HEK293T (cell line): ENCODE measurements at regions not wholly inside any gene's neighbourhood (a gene's known extent, or its start where the extent isn't known, plus 50 kb on each side); places are given as distances from the start of the nearest gene placed in this dataset.

Experiments
- CTCF ChIA-PET: fragments of 350-600 bp; formaldehyde crosslinking; extraction: SDS; loops from one replicate; lab custom pipeline; 2021; ENCODE audit warnings: antibody characterized with exemption, inconsistent platforms; lab: Yijun Ruan, JAX
- POLR2A ChIA-PET: fragments of 350-600 bp; formaldehyde crosslinking; extraction: SDS; loops from one replicate; lab custom pipeline; 2020; ENCODE audit warnings: antibody characterized with exemption, inconsistent platforms; lab: Yijun Ruan, JAX
- DNase-seq: peaks from one replicate; pipeline ENCODE4 v3.0.0; 2012; ENCODE audit warnings: mixed read lengths; ENCODE audit errors: extremely low spot score
- ARNT ChIP-seq: fragments of 450-650 bp; IDR thresholded peaks from 2 replicates; pipeline ENCODE4 v1.6.1; 2017; ENCODE audit warnings: mild to moderate bottlenecking
- BHLHE40 ChIP-seq: fragments of 450-650 bp; IDR thresholded peaks from 2 replicates; pipeline ENCODE4 v1.6.1; 2016; ENCODE audit warnings: mild to moderate bottlenecking, moderate library complexity, borderline replicate concordance
- CTBP1 ChIP-seq: fragments of 450-650 bp; IDR thresholded peaks from 2 replicates; pipeline ENCODE4 v1.6.1; 2016; ENCODE audit warnings: borderline replicate concordance
- ELF4 ChIP-seq: fragments of 450-650 bp; IDR thresholded peaks from 2 replicates; pipeline ENCODE4 v1.6.1; 2017; ENCODE audit warnings: antibody characterized with exemption
- FOXA1 ChIP-seq: fragments of 450-650 bp; IDR thresholded peaks from 2 replicates; pipeline ENCODE4 v1.6.1; 2016; ENCODE audit warnings: mild to moderate bottlenecking
- FOXK2 ChIP-seq: fragments of 450-650 bp; IDR thresholded peaks from 2 replicates; pipeline ENCODE4 v1.6.1; 2016; ENCODE audit warnings: mild to moderate bottlenecking
- FOXM1 ChIP-seq: fragments of 450-650 bp; IDR thresholded peaks from 2 replicates; pipeline ENCODE4 v1.6.1; 2017; ENCODE audit warnings: mild to moderate bottlenecking, borderline replicate concordance
- HDGF ChIP-seq: fragments of 450-650 bp; IDR thresholded peaks from 2 replicates; pipeline ENCODE4 v1.6.1; 2017; ENCODE audit warnings: antibody characterized with exemption, borderline replicate concordance
- L3MBTL2 ChIP-seq: fragments of 450-650 bp; conservative IDR thresholded peaks from 2 replicates; pipeline ENCODE4 v1.6.1; 2016; ENCODE audit warnings: mild to moderate bottlenecking
- LEF1 ChIP-seq: fragments of 450-650 bp; IDR thresholded peaks from 2 replicates; pipeline ENCODE4 v1.6.1; 2017; ENCODE audit warnings: mild to moderate bottlenecking, borderline replicate concordance
- NFRKB ChIP-seq: fragments of 450-650 bp; IDR thresholded peaks from 2 replicates; pipeline ENCODE4 v1.6.1; 2016; ENCODE audit warnings: mild to moderate bottlenecking, moderate library complexity
- PKNOX1 ChIP-seq: fragments of 450-650 bp; IDR thresholded peaks from 2 replicates; pipeline ENCODE4 v1.6.1; 2016
- SP1 ChIP-seq: fragments of 450-650 bp; IDR thresholded peaks from 2 replicates; pipeline ENCODE4 v1.6.1; 2017
- SUZ12 ChIP-seq: fragments of 450-650 bp; IDR thresholded peaks from 2 replicates; pipeline ENCODE4 v1.6.1; 2016; ENCODE audit warnings: mild to moderate bottlenecking
- TARDBP ChIP-seq: fragments of 450-650 bp; IDR thresholded peaks from 2 replicates; pipeline ENCODE4 v1.6.1; 2016
- ZNF384 ChIP-seq: fragments of 450-650 bp; IDR thresholded peaks from 2 replicates; pipeline ENCODE4 v1.6.1; 2016

GRCh38 chr18:57915865-57916582, 112.9 kb upstream of the ATP8B1 start:
- ChIA-PET POLR2A (no interaction called here), CTCF (no interaction called here)
- TF ChIP-seq TARDBP (no peak), ARNT (no peak), FOXK2 (no peak), HDGF (no peak), CTBP1 (no peak), NFRKB (no peak), BHLHE40 (no peak), PKNOX1 (no peak), SP1 (no peak), FOXA1 (no peak), L3MBTL2 (no peak), ELF4 (no peak), FOXM1 (no peak)
- no peak for DNase-seq

GRCh38 chr18:57915248-57915647, 112.1 kb upstream of the ATP8B1 start:
- POLR2A ChIA-PET, result no interaction called here
- TF ChIP-seq ZNF384 (no peak), HDGF (no peak), SUZ12 (no peak), CTBP1 (no peak), FOXA1 (no peak), NFRKB (no peak), TARDBP (no peak), ARNT (no peak), ELF4 (no peak), L3MBTL2 (no peak), LEF1 (no peak), SP1 (no peak), FOXM1 (no peak), PKNOX1 (no peak), BHLHE40 (no peak), FOXK2 (no peak)
- CTCF ChIA-PET, result no interaction called here
- DNase-seq, result no peak

GRCh38 chr18:57913686-57914085, 110.6 kb upstream of the ATP8B1 start:
- ChIA-PET CTCF (no interaction called here), POLR2A (no interaction called here)
- TF ChIP-seq FOXA1, result no peak
- no peak for TF ChIP-seq ARNT
- TF ChIP-seq LEF1, result no peak
- TF ChIP-seq CTBP1, result no peak
- TF ChIP-seq NFRKB, result no peak
- no peak for TF ChIP-seq HDGF
- no peak for TF ChIP-seq TARDBP
- TF ChIP-seq PKNOX1, result no peak
- TF ChIP-seq BHLHE40, result no peak
- TF ChIP-seq FOXM1, result no peak
- TF ChIP-seq ZNF384, result no peak
- no peak for TF ChIP-seq ELF4
- TF ChIP-seq FOXK2, result no peak
- TF ChIP-seq L3MBTL2, result no peak
- no peak for TF ChIP-seq SUZ12
- DNase-seq, result no peak

GRCh38 chr18:57910817-57911216, 107.7 kb upstream of the ATP8B1 start:
- ChIA-PET CTCF (interaction anchor here (1.2 kb wide), 1 partner anchor 29 kb away, joined by 3 read pairs; no protein-coding TSS in a partner anchor), POLR2A (no interaction called here)
- TF ChIP-seq SUZ12, result no peak
- TF ChIP-seq TARDBP, result no peak
- TF ChIP-seq LEF1, result no peak
- TF ChIP-seq ELF4, result no peak
- no peak for TF ChIP-seq ARNT
- no peak for TF ChIP-seq FOXM1
- no peak for TF ChIP-seq FOXK2
- peak; percentile 28 for DNase-seq

GRCh38 chr18:57910134-57910533, 107.0 kb upstream of the ATP8B1 start:
- no peak for DNase-seq
- CTCF ChIA-PET, result no interaction called here
- TF ChIP-seq LEF1 (no peak), TARDBP (no peak), ARNT (no peak), SP1 (no peak), SUZ12 (no peak), CTBP1 (no peak), PKNOX1 (no peak), FOXK2 (no peak), ZNF384 (no peak), HDGF (no peak), ELF4 (no peak), FOXM1 (no peak), L3MBTL2 (no peak), FOXA1 (no peak), BHLHE40 (no peak), NFRKB (no peak)
- POLR2A ChIA-PET, result no interaction called here
